Nephron progenitor cell (in vitro differentiated cells): ENCODE measurements at regions not wholly inside any gene's neighbourhood (a gene's known extent, or its start where the extent isn't known, plus 50 kb on each side); places are given as distances from the start of the nearest gene placed in this dataset.

Experiments
- DNase-seq: peaks from one replicate; pipeline ENCODE4 v3.0.0; 2021
- H3K27ac Mint-ChIP-seq: 2 replicates; pipeline ENCODE4 v1.8.0; 2021; ENCODE audit warnings: mild to moderate bottlenecking, moderate library complexity, mixed read lengths
- H3K27me3 Mint-ChIP-seq: 2 replicates; pipeline ENCODE4 v1.8.0; 2021; ENCODE audit warnings: mild to moderate bottlenecking, low read depth, mixed read lengths; ENCODE audit not compliant: poor library complexity
- H3K36me3 Mint-ChIP-seq: 2 replicates; pipeline ENCODE4 v1.8.0; 2021; ENCODE audit warnings: low read depth, mixed read lengths
- H3K4me1 Mint-ChIP-seq: 2 replicates; pipeline ENCODE4 v1.8.0; 2021; ENCODE audit warnings: mixed read lengths
- H3K4me3 Mint-ChIP-seq: 2 replicates; pipeline ENCODE4 v1.8.0; 2021; ENCODE audit warnings: mild to moderate bottlenecking, moderate library complexity, mixed read lengths
- H3K9me3 Mint-ChIP-seq: 2 replicates; pipeline ENCODE4 v1.8.0; 2021; ENCODE audit warnings: mild to moderate bottlenecking, moderate library complexity, mixed read lengths
- CTCF ChIP-seq: fragments of 200-600 bp; sonication (generic); IDR thresholded peaks from 2 replicates; pipeline ENCODE4 v1.5.0; 2021; ENCODE audit warnings: antibody characterized with exemption

GRCh38 chr2:128950758-128951157, 632.1 kb upstream of the HS6ST1 start:
- Mint-ChIP-seq H3K27me3 (peaks cover 16% of the 10 kb centered on the region), H3K9me3 (peaks cover 46% of the 10 kb centered on the region), H3K4me3 (no peak overlapping the region), H3K4me1 (no peaks in the 10 kb centered on the region), H3K27ac (no peak overlapping the region), H3K36me3 (no peaks in the 10 kb centered on the region)
- no peak for DNase-seq
- TF ChIP-seq CTCF: no peak

GRCh38 chr2:128958241-128958640, 639.6 kb upstream of the HS6ST1 start:
- Mint-ChIP-seq H3K27me3 (peaks cover 26% of the 10 kb centered on the region), H3K9me3 (peaks cover 24% of the 10 kb centered on the region), H3K27ac (no peak overlapping the region), H3K4me3 (no peak overlapping the region), H3K36me3 (no peaks in the 10 kb centered on the region), H3K4me1 (no peaks in the 10 kb centered on the region)
- no peak for TF ChIP-seq CTCF
- DNase-seq: no peak

- H3K4me1 Mint-ChIP-seq: no peaks in the 10 kb centered on the region
- no peaks in the 10 kb centered on the region for H3K36me3 Mint-ChIP-seq
- H3K4me3 Mint-ChIP-seq: no peak overlapping the region
- peaks cover 8% of the 10 kb centered on the region for H3K27me3 Mint-ChIP-seq
- peaks cover 32% of the 10 kb centered on the region for H3K9me3 Mint-ChIP-seq
- TF ChIP-seq CTCF: no peak
- no peak for DNase-seq
- H3K27ac Mint-ChIP-seq: no peak overlapping the region
Measured at GRCh38 chr2:128967646-128968045, 649.0 kb upstream of the HS6ST1 start.

GRCh38 chr2:128969374-128969773, 650.7 kb upstream of the HS6ST1 start:
- Mint-ChIP-seq H3K9me3 (peaks cover 16% of the 10 kb centered on the region), H3K4me3 (no peak overlapping the region), H3K27ac (no peak overlapping the region), H3K36me3 (no peaks in the 10 kb centered on the region), H3K27me3 (peaks cover 8% of the 10 kb centered on the region), H3K4me1 (no peaks in the 10 kb centered on the region)
- TF ChIP-seq CTCF: no peak
- no peak for DNase-seq

- no peak overlapping the region for H3K4me3 Mint-ChIP-seq
- no peak for TF ChIP-seq CTCF
- no peak overlapping the region for H3K27ac Mint-ChIP-seq
- H3K9me3 Mint-ChIP-seq: peaks cover 14% of the 10 kb centered on the region
- peaks cover 8% of the 10 kb centered on the region for H3K27me3 Mint-ChIP-seq
- no peak for DNase-seq
- H3K36me3 Mint-ChIP-seq: no peaks in the 10 kb centered on the region
- H3K4me1 Mint-ChIP-seq: no peaks in the 10 kb centered on the region
Measured at GRCh38 chr2:128970332-128971116, 651.9 kb upstream of the HS6ST1 start.

GRCh38 chr2:128973566-128973965, 654.9 kb upstream of the HS6ST1 start:
- TF ChIP-seq CTCF: no peak

More at GRCh38 chr2:128973566-128973965, 654.9 kb upstream of the HS6ST1 start:
- DNase-seq: no peak
- Mint-ChIP-seq H3K36me3 (no peaks in the 10 kb centered on the region), H3K4me3 (no peak overlapping the region), H3K9me3 (no peaks in the 10 kb centered on the region), H3K27me3 (peaks cover 7% of the 10 kb centered on the region), H3K27ac (no peak overlapping the region), H3K4me1 (peaks cover 4% of the 10 kb centered on the region)
